ENCODE measurements at regions not wholly inside any gene's neighbourhood (a gene's known extent, or its start where the extent isn't known, plus 50 kb on each side); places are given as distances from the start of the nearest gene placed in this dataset.

GRCh38 chr6:33880104-33880678 lies 76.4 kb upstream of the MLN start:
- DNase-seq (ENCODE audit: low read depth, low spot score) = no peak
- TF ChIP-seq CTCF (IDR thresholded peaks at IDR 0.05; ENCODE audit: insufficient read depth, low read length, missing control alignments) = no peak
- ChIA-PET POLR2A (no interaction called here), CTCF (no interaction called here)
- H3K4me3 ChIP-seq (ENCODE audit: low read depth, low read length) = no peak overlapping the region

- no peak overlapping the region for H3K4me3 ChIP-seq (ENCODE audit: low read depth, low read length)
- no peak for DNase-seq (ENCODE audit: low read depth, low spot score)
- CTCF ChIA-PET = no interaction called here
- TF ChIP-seq CTCF (IDR thresholded peaks at IDR 0.05; ENCODE audit: insufficient read depth, low read length, missing control alignments) = no peak
- POLR2A ChIA-PET = no interaction called here
These were observed 74.8 kb upstream of the MLN start for GRCh38 chr6:33878562-33878961.

GRCh38 chr6:33877982-33878535 lies 74.3 kb upstream of the MLN start:
- DNase-seq (ENCODE audit: low read depth, low spot score) = no peak
- POLR2A ChIA-PET = no interaction called here
- no peak overlapping the region for H3K4me3 ChIP-seq (ENCODE audit: low read depth, low read length)
- no peak for TF ChIP-seq CTCF (IDR thresholded peaks at IDR 0.05; ENCODE audit: insufficient read depth, low read length, missing control alignments)
- CTCF ChIA-PET = no interaction called here

- no peak for TF ChIP-seq CTCF (IDR thresholded peaks at IDR 0.05; ENCODE audit: insufficient read depth, low read length, missing control alignments)
- no peak for DNase-seq (ENCODE audit: low read depth, low spot score)
- CTCF ChIA-PET = interaction anchor here (1.3 kb wide), 1 partner anchor 15 kb away, joined by 4 read pairs; no protein-coding TSS in a partner anchor
- POLR2A ChIA-PET = interaction anchor here (0.6 kb wide), 1 partner anchor 51 kb away, joined by 3 read pairs; no protein-coding TSS in a partner anchor
- no peak overlapping the region for H3K4me3 ChIP-seq (ENCODE audit: low read depth, low read length)
These were observed 71.9 kb upstream of the MLN start for GRCh38 chr6:33875696-33876095.

- DNase-seq (ENCODE audit: low read depth, low spot score) = no peak
- CTCF ChIA-PET = interaction anchor here (1.3 kb wide), 1 partner anchor 14 kb away, joined by 4 read pairs; no protein-coding TSS in a partner anchor
- POLR2A ChIA-PET = interaction anchor here (0.6 kb wide), 1 partner anchor 50 kb away, joined by 3 read pairs; no protein-coding TSS in a partner anchor
These were observed 71.4 kb upstream of the MLN start for GRCh38 chr6:33875141-33875581.

More at GRCh38 chr6:33875141-33875581, 71.4 kb upstream of the MLN start:
- H3K4me3 ChIP-seq (ENCODE audit: low read depth, low read length) = no peak overlapping the region
- no peak for TF ChIP-seq CTCF (IDR thresholded peaks at IDR 0.05; ENCODE audit: insufficient read depth, low read length, missing control alignments)
